ENCODE measurements at regions not wholly inside any gene's neighbourhood (a gene's known extent, or its start where the extent isn't known, plus 50 kb on each side); places are given as distances from the start of the nearest gene placed in this dataset.
A peak's percentile ranks its signal among the peaks of the same experiment; 100 is the strongest.

DNA sequence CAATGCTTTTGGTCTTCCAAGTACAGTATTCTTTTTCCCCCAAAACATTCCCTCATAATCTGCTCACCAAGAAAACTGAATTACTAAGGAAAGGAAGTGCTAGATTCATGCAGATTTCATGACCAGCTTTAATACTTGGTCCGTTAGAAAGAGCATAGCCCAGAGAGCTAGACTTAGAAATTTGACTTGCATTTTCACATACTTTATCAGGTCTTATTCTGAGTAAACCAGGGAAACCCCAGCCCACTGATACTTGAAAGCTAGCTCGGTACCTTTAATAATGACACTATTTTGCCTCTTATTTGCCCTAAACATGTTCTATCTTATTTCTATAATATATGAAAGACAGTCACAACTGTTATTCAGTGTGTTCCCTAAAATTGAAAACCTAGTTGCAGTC is 204.5 kb downstream of the TTLL7 start:
- peak; percentile 47 for DNase-seq (ENCODE audit: low spot score)
- in situ Hi-C loops (cut with MboI; ENCODE audit: low pct_unique_long_range_greater_than_20kb, low sequenced_read_pairs, unreplicated experiment), result no loop called here
- TF ChIP-seq, protein P1, sequence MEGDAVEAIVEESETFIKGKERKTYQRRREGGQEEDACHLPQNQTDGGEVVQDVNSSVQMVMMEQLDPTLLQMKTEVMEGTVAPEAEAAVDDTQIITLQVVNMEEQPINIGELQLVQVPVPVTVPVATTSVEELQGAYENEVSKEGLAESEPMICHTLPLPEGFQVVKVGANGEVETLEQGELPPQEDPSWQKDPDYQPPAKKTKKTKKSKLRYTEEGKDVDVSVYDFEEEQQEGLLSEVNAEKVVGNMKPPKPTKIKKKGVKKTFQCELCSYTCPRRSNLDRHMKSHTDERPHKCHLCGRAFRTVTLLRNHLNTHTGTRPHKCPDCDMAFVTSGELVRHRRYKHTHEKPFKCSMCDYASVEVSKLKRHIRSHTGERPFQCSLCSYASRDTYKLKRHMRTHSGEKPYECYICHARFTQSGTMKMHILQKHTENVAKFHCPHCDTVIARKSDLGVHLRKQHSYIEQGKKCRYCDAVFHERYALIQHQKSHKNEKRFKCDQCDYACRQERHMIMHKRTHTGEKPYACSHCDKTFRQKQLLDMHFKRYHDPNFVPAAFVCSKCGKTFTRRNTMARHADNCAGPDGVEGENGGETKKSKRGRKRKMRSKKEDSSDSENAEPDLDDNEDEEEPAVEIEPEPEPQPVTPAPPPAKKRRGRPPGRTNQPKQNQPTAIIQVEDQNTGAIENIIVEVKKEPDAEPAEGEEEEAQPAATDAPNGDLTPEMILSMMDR (IDR thresholded peaks at IDR 0.05; ENCODE audit: extremely low read depth, insufficient read depth, missing control alignments), result no peak

DNA sequence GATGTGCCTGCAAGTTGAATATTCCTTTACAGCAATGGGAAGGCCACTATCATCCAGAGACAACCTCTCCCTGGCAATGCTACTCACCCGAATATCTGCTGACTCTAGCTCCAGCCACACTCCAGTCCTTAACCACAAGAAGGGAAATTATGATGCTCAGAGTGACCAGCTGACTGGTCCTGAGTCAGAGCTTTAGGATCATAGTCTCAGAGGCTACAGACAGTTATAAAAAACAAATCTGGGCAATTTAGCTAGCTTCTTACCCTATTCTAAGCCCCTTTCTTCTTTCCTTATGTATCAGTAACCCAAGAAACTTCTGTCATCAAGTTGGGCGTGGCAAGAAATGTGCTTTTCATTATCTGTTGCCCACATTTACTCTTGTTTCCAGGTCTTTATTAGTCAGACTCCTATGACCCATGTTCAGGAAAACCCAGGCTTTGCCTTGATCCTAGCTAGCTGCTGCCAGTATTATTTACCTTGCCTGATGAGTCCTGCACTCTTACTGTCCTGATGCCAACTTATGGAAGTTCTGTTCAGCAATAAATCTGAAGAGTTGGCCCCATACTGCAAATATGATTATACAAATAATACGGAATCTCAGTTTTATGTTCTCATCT is 207.0 kb downstream of the TTLL7 start:
- in situ Hi-C loops (cut with MboI; ENCODE audit: low pct_unique_long_range_greater_than_20kb, low sequenced_read_pairs, unreplicated experiment), result no loop called here
- DNase-seq (ENCODE audit: low spot score), result no peak
- TF ChIP-seq, protein P1 (IDR thresholded peaks at IDR 0.05; ENCODE audit: extremely low read depth, insufficient read depth, missing control alignments), result no peak

DNA sequence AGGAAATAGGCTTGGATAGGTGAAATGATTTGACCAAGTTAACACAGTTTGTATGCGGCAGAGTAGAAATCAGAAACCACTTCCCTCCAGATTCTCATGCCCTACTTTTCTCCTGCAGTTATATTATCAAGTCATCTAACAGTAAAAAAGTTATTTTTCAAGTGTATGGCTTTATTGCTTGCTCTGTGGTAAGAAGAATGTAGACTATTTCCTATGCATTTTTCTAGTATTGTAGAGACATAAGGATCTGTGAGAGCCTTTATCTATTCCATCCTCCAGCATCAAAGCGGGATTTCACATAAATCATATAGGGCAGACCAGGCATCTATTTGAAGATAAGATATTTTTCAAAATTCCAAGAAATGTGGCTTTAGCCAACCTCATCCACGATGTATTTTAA is 208.5 kb downstream of the TTLL7 start:
- TF ChIP-seq, protein P1 (IDR thresholded peaks at IDR 0.05; ENCODE audit: extremely low read depth, insufficient read depth, missing control alignments), result no peak
- in situ Hi-C loops (cut with MboI; ENCODE audit: low pct_unique_long_range_greater_than_20kb, low sequenced_read_pairs, unreplicated experiment), result no loop called here
- no peak for DNase-seq (ENCODE audit: low spot score)

DNA sequence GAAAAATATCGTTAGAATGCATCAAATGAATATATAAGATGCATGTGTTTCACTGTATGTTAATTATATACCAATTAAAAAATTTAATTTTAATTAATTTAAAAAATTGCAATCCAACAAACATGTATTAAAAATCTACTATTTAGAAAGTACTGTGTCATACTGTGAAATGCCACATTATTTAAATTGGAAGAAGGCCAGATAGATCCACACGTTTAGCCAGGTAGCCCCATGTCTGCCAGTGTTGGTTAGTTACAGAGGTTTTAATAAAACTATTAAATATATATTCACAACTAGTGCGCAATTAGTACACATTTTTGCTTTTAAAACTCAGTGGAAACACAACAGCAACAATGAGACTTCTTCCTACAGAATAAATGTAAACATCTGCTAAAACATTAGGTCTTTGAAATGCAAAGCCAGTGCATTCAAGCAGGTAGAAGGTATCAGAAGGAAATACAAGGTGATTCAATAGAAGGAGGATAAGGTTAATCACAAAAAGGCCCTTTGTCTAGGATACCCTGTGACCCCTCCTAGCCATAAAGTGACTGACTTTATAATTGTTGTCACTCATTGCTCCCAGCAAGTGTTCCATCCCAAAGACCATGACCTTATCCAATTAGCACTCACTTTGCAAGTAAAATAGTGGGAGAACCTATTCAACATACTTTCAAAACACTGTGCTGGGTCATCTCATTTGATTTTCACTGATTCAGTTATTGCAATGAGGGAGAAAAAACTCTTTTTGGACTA is 211.5 kb downstream of the TTLL7 start:
- in situ Hi-C loops (cut with MboI; ENCODE audit: low pct_unique_long_range_greater_than_20kb, low sequenced_read_pairs, unreplicated experiment), result no loop called here
- TF ChIP-seq, protein P1 (IDR thresholded peaks at IDR 0.05; ENCODE audit: extremely low read depth, insufficient read depth, missing control alignments), result no peak
- no peak for DNase-seq (ENCODE audit: low spot score)

DNA sequence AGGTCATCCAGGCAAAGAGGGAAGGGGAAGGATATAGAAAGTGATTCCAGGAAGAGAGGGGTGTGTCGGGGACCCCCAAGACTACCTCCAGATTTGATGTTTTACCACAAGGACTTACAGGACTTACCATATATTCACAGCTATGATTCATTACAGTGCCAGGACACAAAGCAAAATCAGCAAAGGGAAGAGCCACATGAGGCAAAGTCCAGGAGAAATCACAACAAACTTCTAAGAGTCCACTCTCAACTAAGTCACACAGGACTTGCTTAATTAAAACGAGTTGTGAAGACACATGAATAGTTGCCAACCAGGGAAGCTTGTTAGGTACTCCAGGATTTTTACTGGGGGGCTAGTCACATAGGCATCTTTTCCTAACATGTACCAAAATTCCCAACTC is 217.3 kb downstream of the TTLL7 start:
- TF ChIP-seq, protein P1 (IDR thresholded peaks at IDR 0.05; ENCODE audit: extremely low read depth, insufficient read depth, missing control alignments), result no peak
- in situ Hi-C loops (cut with MboI; ENCODE audit: low pct_unique_long_range_greater_than_20kb, low sequenced_read_pairs, unreplicated experiment), result no loop called here
- no peak for DNase-seq (ENCODE audit: low spot score)

DNA sequence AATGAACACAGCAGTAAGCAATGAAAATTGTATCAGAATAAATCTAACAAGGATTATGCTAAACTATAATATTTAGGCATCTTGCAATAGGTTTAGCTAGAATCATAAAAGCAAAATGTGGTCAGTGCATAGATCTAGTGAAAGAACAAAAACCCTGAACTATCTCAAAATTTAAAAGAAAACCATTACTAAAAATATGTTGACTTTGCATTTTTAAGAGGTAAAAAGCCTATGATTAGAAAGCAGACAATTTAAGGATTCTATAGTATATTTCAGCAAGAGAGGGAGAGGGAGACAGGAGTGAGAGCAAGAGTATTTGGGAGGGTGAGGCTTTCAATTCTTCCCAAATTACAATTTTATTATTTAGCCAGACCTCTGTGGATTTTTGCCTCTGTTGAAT is 219.4 kb downstream of the TTLL7 start:
- TF ChIP-seq, protein P1 (IDR thresholded peaks at IDR 0.05; ENCODE audit: extremely low read depth, insufficient read depth, missing control alignments), result no peak
- in situ Hi-C loops (cut with MboI; ENCODE audit: low pct_unique_long_range_greater_than_20kb, low sequenced_read_pairs, unreplicated experiment), result no loop called here

More for the DNA sequence above, 219.4 kb downstream of the TTLL7 start:
- no peak for DNase-seq (ENCODE audit: low spot score)

All from GM13977 (cell line).